Retinal pigment epithelial cell (primary cell): ENCODE measurements at regions not wholly inside any gene's neighbourhood (a gene's known extent, or its start where the extent isn't known, plus 50 kb on each side); places are given as distances from the start of the nearest gene placed in this dataset.

Experiments
- DNase-seq: peaks from one replicate; pipeline ENCODE4 v3.0.0-alpha.2; 2010; ENCODE audit warnings: low read depth
- H3K4me3 ChIP-seq: 2 replicates; pipeline ENCODE4 v1.5.1; 2011; ENCODE audit warnings: mild to moderate bottlenecking, low read length, control low read depth, moderate library complexity
- CTCF ChIP-seq: conservative IDR thresholded peaks from 2 replicates; pipeline ENCODE4 v1.5.1; 2011; ENCODE audit warnings: low read depth, low read length, control low read depth, inconsistent platforms

GRCh38 chr2:16784652-16785051, 119.0 kb upstream of the CYRIA start:
- no peak for TF ChIP-seq CTCF
- H3K4me3 ChIP-seq = no peak overlapping the region
- no peak for DNase-seq

DNA sequence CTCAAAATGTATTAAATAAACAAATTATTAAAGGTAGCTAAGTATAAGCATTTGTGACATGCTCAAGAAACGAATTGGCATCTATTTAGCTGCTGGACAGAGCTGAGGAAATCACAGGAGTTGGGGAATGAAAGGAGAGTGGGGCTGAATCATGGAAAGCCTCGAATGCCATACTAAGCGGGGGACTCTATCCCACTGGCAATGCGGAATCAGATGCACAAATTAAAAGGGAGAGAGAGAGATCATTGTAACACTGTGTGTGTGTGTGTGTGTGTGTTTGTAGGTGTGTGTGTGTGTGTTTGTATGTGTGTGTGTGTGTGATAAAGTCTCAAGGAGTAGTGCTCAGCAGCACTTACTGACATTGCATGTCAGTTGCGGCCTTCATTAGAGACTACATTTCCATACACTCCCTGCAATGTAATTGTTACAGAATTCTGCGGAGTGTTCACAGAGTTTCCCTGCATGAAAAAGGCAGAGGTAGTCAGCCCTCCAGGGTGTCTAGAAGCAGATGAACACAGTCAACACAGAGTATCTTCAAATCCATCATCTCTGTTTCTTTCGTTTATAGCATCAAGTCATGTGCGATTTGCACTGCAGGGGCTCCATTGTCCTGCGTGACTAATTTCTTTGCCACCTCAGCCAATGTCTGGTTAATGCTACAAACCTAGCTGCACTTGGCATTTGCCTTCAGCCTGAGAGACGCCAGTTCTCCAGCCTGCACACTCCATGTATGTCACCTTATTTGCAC, 111.7 kb upstream of the CYRIA start:
- DNase-seq = no peak
- no peak overlapping the region for H3K4me3 ChIP-seq
- no peak for TF ChIP-seq CTCF

GRCh38 chr2:16775899-16776231, 110.2 kb upstream of the CYRIA start:
- no peak for TF ChIP-seq CTCF
- DNase-seq = no peak
- H3K4me3 ChIP-seq = no peak overlapping the region

DNA sequence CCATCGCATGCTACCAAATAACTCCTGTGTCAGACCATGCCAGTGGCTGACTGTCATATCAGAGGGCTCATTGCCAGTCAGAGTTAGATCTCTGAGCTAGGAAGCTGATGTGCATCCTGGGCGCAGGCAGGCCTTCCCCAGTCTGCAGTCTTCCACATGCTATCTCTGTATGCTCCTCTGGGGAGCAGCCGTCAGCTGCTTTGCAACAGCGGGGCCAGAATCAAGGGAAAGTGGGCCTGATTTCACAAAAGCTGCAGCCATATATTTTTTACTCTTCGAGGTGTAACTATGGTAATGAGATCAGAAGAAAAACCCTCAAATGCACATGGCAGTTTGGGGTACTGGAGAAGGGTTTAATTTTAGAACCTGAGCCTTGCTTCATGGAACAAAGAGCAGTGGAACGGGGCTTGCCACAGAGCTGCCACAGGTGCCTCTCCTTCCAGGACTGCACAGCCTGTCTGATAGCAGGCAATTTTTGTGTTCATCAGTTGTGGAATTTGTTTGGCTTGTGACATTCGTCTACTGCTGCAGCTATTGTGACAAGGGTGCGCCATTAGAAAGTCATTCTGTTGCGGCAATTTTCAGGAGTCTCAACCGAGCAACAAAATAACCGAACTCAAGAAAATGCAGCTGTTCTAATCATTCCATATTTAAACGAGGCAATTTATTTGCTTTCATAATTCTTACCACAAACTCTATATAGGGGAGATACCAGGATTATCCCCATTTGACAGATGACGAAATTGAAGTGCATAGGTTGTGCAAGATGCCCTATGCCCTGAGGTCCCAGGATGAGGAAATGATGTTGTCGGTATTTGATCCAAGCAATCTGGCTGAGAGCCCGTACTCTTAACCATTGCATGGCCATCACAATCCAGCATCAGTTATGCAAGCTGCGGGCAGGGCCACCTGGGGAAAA, 109.6 kb upstream of the CYRIA start:
- no peak overlapping the region for H3K4me3 ChIP-seq
- TF ChIP-seq CTCF = peak; percentile 37
- DNase-seq = no peak

DNA sequence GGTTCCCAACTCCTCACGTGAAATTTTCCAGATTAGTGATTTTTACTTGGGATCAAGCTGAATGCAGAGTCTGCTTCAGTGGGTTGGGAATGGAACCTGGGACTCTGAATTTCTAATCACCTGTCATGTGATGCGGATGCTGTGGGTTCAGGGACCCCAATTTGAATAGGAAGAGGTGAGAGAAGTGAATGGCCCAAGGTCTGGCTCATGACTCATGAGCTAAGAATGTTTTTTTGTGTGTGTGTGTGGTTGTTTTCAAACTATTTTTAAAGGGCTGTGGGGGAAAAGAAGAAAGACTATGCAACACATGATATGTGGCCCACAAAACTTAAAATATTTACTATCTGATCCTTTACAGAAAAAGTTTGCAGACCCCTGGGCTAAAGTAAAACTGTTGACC, 108.5 kb upstream of the CYRIA start:
- no peak for TF ChIP-seq CTCF
- no peak for DNase-seq
- no peak overlapping the region for H3K4me3 ChIP-seq

DNA sequence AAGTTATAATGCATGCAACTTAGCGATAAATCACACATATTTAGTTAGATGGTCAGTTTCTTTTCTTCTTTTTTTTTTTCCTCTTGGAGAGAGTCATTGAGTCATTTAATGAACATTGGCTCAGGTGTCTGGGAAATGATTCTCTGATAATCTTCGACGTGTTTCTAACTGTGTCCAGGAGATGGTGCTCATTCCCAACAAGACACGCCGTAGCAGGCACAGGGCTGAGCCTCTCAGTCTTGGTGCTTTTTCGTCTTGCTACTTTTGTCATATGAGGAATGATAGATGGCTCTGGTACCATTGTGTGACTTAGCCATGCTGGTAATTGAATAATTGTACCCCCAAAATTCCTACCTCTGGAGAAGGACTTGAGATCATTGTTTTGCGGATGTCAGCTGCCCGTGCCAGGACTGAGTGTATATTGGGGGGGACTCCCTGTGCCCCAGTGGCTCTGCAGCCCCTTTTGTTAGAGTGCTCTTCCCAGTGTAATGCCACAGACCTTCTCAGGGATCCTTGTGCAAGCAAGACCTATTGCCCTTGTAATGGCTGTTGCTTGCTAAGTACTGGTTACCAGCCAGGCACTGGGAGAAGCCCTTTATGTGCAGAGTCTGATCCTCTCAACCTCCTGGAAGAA, 107.6 kb upstream of the CYRIA start:
- peak; percentile 58 for TF ChIP-seq CTCF
- no peak overlapping the region for H3K4me3 ChIP-seq
- peak; percentile 13 for DNase-seq
